Pulmonary artery endothelial cell (primary cell): ENCODE measurements at regions not wholly inside any gene's neighbourhood (a gene's known extent, or its start where the extent isn't known, plus 50 kb on each side); places are given as distances from the start of the nearest gene placed in this dataset.
A peak's percentile ranks its signal among the peaks of the same experiment; 100 is the strongest.
"Not testable (repeated sequence)": the region's sequence is repeated elsewhere in the genome, so short reads cannot be mapped to it uniquely, and the experiment has no call there.

ENCODE experiments used
- DNase-seq: peaks from one replicate; pipeline ENCODE4 v3.0.0-alpha.2; 2011; ENCODE audit warnings: low read depth, low spot score

DNA sequence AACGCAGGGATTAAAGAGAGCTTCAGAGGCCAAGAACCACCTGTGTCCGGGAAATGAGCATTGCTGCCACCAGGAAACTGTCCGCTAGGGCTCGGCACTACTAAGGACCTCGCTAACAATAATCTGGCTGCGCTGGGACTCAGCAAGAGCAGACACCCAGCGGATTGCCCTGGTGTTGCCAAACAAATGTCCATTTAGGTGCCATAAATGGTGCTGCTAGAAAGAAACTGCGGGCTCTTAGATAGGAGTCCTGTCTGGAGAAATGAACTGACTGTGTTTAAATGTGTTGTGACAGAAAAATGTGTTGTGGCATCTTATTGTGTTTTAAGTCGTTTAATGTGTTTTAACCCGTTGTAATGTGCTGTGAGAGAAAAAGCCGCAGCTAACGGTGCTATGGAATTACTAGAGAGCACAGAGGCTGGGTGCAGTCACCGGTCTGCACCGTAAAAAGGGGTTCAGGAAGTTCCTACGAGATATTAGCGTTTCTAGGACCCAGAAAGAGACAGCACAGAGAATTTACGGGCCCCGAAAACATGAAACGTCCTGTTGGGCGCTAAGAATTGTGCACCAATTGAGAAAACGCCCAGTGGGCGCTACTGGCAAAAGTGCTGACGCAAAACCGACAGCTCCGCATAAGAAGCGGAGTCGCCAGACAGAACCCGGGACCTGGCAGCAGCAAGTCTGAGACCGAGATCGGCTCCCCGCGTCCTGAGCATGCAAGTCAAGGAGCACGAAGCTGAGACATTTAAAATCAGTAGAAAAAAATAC, 90.6 kb downstream of the ANXA2R start:
- DNase-seq = peak; percentile 77

DNA sequence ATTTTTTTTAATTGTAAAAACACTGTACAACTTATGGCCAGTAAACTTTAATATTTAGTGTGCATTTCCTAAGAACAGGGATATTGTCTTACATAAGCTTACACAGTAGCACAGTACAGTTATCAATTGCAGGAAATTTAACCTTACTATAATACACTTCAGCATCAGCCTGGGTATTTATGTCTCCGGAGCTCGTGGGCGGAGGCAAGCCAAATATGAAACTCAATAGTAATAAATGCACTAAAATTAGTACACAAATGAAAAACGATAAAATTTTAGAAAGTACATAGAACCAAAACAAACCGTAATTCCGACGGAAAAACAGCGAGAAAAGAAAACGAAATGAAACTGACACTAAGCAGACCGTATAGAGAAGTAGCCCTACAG, 91.2 kb downstream of the ANXA2R start:
- DNase-seq = no peak

DNA sequence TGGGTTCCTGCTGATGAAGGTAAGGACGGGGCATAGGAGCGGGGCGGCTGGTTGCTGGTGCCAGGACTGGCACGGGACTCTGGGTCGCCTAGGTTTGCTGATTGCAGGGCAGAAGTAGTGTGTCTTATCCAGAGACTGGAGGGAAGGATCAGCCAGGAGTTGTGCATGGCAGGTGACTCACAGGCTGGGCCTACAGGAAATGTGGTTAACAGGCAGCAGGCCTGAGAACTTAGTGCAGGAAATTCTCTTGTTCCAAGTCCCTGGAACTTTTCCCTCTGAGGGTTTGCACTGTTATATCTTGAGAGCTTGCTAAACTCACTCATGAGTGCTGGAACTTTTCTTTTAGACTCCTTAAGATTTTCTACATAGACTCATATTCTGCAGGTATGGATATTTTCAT, 95.1 kb downstream of the ANXA2R start:
- DNase-seq = peak; percentile 83

DNA sequence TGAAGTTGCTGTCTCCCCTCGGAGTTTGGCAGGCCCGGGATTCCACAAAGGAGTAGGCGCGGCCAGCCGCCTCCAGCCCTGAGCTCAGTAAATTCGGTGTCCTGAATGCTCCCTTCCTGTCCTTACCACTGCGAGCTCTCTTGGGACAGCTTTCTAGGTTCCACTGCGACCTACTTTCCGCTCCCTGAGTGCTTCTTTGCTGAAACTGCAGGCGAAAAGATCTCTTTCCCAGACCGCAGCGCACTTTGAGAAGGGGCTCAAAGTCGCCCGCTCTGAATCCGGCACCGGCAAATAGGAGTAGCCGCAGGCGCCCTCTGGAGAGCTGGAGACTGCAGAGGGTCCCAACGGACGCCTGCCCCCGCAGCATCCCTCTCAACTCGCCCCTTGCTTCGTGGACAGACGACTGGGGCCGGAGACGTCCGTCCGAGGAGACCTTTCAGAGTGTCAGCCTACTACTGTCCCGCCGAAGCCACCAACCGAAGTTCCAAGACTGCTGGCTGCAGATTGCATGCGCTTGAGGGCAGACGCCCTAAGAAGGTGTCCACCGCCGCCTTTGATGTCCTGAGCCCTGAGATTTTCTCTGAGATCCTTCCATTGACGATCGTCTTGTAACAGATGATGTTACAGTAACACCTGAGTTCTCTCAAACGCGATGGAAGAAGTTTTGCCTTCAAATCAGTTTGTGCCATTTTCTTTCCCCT, 96.0 kb downstream of the ANXA2R start:
- DNase-seq = no peak

DNA sequence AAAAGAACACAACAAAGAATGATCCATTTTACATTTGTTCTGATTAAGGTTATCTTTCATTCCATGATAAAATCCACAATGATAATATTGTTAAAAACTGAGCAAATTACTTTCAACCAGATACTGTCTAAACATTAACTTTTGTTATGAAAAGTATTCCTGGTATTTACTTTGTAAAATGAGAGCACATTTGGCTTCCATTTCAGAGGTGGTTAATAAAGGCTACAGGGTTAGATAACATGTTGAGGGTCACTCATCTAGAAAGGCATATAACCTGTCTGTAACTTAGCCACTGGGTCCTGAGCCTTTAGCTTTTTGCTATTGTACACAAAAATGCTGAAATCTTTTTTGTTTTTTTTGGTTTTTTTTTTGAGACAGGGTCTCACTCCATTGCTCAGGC, 99.3 kb downstream of the ANXA2R start:
- DNase-seq = no peak

DNA sequence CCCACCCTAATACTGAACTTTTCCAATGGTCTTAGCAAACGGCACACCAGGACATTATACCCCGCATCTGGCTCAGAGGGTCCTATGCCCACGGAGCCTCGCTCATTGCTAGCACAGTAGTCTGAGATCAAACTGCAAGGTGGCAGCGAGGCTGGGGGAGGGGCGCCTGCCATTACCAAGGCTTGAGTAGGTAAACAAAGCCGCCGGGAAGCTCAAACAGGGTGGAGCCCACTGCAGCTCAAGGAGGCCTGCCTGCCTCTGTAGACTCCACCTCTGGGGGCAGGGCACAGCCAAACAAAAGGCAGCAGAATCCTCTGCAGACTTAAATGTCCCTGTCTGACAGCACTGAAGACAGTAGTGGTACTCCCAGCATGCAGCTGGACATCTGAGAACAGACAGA, 108.1 kb downstream of the ANXA2R start:
- not testable (repeated sequence) for DNase-seq

DNA sequence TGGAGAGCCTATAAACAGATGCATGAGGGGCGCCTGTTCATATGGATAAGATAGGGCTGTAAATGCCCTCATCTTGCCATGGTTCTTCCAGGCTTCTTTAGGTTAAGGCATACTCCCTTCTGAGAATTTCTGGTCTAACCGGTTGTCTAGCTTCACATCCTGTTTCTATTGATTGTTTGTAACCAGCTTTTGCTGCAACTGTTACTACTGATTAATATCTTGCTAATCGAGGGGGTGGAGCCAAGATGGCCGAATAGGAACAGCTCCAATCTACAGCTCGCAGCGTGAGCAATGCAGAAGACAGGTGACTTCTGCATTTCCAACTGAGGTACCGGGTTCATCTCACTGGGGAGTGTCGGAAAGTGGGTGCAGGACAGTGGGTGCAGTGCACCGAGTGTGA, 108.7 kb downstream of the ANXA2R start:
- not testable (repeated sequence) for DNase-seq

DNA sequence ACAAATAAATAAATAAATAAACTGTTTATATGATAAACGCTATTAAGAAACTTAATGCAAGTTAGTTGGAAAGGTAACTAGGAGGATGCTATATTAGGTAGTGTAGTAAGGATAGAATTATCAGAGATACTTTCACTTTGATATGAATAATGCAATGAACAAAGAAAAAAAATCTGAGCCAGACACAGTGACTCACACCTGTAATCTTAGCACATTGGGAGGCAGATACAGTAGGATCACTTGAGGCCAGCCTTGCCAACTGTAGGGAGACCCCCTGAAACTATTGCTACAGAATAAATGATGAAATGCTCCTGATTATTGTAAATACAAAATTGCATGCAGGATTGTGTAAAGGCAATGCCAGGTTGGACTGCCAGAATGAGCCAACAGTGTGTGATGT, 109.2 kb downstream of the ANXA2R start:
- no peak for DNase-seq

DNA sequence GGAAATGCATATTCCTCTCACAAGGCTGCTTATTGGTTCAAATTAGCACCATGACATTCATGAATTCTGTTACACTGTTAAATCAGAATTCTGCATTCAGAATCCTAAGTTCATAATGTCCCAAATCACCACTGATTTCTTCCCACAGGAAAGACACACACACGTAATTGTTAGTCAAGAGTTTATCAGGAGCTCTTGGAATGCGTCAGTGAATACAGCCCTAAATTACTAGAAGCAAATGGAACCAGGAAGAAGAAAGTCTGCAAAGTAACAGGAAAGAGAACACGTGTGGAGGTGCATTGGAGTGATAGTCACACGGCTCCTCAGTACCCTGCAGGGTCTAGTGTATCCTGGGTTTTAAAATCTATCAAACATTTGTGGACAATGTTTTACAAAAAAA, 110.2 kb downstream of the ANXA2R start:
- no peak for DNase-seq

DNA sequence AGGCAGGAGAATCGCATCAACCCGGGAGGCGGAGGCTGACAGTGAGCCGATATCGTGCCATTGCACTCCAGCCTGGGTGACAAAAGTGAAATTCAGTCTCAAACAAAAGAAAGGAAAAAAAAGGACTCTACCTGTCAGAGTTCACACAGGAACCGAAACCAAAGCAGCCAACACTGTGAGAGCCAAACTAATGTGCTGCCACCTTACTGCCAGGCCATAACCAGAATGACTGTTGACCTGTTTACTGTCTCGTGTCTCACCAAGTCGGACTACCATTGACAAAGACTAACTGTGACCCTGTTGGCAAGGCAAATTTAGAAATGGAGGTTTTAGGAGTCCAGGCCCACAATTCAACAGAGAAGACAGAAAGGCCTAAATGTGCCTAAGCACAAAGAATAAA, 112.4 kb downstream of the ANXA2R start:
- no peak for DNase-seq

DNA sequence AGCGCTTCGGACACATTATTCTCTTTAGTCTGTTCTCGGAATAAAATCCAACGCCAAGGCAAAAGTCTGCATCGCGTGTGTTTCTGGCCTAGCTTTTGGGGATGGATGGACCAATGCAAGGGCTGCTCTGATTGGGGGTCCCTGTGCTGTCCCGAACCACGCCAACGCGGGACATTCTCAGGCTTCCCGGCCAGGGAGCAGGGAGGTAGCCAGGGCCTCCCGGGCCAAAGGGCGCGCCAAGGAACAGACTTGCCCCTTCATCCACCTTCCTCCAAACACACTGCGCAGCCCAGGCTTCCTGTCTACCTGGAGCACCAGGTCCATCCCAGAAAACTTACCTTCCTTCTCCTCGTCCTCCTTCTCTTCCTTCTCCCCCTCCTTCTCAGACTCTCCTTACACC, 113.0 kb upstream of the SELENOP start:
- no peak for DNase-seq

DNA sequence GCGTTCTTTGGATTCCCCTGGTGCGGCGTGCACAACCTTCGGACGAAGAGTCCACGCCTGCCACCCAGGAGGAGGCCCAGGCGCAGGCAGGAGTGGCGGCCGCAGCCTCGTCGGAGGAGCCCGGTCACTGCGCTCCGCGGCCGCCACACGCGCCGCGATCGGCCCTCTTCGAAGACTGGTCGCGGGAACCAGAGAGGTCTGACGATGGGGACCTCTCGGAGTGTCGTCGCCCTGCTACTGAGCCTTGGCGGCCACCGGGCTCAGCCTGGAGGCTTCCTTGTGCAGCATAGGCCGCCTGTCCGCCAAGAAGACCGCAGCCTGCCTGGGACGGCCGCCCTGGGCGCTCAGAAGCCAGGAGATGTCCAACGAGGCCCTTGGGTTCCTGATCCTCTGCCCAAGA, 112.5 kb upstream of the SELENOP start:
- no peak for DNase-seq

DNA sequence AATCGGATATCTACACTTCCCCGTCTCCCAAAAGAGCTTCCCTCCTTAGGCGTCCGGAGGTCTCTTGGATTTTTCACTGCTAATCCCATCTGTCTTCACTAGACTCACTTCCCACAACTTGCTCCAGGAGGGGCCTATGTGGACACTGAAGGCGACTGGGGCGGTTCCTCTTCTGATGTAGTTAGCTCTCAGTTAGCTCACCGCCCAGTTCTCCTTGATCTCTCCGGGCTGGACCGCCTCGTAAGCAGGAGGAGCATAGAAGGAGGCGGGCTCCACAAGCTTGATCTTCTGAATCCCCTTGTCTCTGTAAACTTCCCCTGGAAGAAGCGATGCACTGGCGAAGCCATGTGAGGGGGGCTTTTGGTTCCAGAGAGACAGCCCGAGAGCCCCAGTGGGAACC, 112.0 kb upstream of the SELENOP start:
- DNase-seq = no peak

DNA sequence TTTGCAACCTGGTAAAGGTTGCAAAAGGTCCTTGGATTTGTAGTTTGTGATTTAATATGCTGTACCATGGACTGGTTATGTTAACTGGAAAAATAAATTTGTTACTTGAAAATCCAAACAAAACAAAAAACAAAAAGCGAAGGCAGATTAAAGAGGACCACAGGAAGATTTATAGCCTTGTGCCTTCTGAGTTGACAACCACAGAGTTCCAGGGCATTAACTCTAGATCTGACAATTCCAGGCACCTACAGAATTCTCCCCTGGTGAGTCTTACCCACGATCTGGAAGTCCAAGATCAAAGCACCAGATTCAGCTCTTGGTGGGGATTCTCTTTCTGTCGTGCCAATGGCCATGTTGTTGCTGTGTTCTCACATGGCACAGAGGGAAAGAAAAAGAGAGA, 107.9 kb upstream of the SELENOP start:
- DNase-seq = no peak

DNA sequence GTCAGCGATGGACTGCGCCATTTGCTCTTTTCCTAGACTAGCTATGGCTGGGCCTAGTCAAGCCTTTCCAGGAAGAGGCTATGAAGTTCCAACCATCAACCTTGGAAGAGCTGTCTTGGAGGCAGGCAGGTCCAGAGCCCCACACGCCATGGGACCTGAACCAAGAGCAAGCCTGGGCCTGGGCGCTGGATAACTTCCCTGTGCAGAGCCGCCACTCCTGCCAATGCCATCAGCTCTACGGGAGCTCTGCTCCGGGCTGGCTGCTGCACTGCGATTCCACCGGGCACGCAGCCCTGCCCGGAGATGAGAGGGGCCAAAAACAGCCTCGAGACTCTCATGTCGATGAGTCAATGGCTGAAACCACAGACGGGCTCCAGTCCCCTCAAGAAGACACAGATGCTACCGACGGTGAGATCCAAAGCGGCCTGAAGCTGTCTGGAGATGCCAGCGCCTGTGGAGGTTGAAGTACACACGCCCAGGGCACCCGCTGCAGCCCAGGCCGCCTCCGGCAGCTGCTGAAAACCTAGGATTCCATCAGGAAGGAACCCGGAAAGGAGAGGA, 103.7 kb upstream of the SELENOP start:
- DNase-seq = no peak

DNA sequence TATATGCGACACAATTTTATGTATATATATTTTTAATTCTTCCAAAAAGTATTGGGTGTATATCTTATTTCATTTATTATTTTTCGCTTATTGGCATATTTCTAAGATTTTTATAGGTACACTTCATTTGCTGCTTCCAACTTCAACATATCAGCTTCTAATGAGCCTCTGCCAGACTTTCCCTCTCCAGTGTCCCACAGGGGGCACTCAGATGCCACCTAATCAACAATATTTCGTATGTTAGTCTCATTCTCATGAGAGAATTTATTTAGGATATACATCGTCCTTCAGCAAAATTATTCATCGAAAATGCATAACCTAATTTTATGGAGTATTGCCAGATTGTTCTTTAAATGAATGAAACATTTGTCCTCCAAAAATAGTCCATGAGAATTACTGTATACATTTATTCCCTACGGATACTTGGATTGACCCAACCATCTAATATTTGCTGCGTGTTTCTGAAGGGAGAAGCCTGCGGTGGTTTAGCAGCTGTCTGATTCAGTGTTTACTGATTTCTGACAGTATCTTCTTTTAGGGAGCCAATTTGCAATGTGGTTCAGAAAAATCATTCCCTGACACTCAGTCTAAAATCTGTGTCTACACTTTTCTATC, 100.6 kb upstream of the SELENOP start:
- DNase-seq = peak; percentile 32

DNA sequence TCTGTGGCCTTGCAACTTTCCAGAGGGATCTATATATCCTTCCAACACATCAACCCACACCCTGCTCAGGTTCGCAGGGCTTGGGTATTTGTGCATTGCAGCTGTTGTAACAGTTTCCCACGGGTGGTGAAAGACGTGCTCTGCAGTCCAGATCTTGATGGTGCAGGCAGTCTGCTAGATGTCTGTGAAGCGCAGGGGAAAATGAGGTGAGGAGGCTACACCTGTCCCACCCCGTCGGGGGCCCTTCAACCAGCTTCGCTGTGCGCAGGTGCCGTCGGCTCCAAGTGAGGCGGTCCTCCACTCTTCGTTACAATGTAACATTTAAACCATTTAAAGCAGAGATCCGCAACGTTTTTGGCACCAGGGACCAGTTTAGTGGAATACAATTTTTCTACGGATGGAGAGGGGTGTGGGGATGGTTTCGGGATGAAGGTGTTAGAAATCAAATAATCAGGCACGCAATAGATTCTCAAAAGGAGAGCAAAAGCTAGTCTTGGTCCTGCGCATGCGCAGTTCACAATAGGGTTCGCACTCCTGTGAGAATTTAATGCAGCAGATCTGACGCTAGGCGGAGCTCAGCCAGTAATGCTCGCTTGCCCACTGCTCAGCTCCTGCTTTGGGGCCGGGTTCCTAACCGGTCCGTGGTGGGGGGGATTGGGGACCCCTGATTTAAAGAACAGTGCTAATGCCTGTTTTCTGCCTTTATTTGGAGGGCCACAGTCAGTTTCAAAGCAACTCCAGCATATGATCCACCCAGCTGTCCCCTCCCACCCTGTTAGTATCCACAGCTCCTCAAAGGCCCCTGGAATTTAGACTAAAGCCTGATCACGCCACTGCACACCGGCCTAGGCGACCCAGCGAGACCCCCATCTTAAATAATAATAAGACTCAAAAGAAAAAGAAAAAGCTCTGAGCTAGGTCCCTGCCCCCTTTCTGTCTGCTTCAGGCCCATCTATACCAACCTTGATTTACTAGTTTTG, 97.1 kb upstream of the SELENOP start:
- peak; percentile 56 for DNase-seq

DNA sequence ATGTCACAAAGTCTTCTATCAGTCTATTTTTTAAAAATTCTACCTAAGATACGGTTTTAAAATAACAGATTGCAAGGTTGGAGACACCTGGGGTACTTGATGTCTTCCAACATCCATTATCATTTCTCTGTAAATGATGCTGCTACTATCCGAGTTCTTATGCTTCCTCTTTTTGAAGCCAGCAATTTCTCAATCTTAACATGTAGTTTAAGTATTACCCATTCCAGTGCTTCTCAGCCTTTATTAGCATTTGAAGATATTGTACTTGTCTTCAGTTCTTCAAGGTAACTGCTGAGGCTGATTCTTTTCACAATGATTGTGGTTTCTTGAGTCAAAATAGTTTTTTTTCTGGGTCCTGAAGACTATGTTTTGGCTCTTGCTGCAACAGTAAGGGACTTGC, 96.4 kb upstream of the SELENOP start:
- DNase-seq = no peak

DNA sequence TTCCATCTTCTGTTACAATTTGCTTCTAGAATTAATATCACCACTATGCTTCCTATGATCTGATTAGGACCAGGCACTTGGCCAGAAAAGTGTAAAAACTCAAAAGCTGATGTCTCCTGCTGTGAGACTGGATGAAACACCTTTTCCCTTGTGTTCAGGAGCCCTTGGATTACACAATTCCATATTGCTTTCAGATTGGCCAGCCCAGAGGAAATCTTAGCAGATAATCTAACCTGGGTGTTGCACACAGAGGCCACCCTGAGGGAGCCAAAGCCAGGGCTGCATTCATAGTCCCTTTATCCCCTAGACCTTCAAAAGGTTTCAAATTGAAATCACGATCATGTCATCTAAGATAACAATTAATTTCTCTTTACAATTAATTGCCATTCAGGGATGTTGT, 94.1 kb upstream of the SELENOP start:
- no peak for DNase-seq

DNA sequence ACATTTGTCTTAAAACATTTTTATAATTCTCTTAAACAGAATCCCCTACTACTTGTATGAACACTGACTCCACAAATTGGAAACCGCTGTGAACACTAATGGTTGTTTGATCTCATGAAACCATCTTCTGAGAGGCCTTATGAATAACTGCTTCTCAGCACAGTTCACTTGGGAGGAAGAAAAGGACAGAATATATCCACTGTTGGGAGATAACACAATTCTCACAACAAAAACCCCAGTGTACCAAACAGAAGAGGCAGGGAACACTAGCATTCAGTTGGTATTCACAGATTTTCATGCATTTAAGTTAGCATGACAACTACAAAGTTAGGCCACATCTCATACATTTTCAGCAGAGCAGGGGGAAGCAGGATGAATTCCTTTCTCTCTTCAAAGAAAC, 89.0 kb upstream of the SELENOP start:
- DNase-seq = no peak

DNA sequence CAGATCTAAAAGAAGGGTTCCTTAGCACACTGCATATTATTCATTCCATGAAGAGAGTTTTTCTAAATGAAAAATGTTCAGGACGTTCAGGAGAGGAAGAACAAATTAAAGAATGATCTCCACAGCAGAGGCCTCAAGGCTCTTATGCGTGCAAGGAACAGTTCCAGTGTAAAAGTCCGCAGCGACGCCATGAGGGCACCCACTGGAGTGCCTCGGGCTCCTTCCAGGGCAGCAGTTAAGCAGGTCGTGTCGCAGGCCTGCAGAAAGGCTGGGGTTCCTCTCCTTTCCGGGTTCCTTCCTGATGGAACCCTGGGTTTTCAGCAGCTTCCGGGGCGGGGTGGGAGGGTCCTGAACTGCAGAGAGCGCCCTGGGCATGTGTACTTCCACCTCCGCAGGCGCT, 87.1 kb upstream of the SELENOP start:
- DNase-seq = no peak
